ENCODE measurements at regions not wholly inside any gene's neighbourhood (a gene's known extent, or its start where the extent isn't known, plus 50 kb on each side); places are given as distances from the start of the nearest gene placed in this dataset.
"Not testable (repeated sequence)": the region's sequence is repeated elsewhere in the genome, so short reads cannot be mapped to it uniquely, and the experiment has no call there.

DNA sequence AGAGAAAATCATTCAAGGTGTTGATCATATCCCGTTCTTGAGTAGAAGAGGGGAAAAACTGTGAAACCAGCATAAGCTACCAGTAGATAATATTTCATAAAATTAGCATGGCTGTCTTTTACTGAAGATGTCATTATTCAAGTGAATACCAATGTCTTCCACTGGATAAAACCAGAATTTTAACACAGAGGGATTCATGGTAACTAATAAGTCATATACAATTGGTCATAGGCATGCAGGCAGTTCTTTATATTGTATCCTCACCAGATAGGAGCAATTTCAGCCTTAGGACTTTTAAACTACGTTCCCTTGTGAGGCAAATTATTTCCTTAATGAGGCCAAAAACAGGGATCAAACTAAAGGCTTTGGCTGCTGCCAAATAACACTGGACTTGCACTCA, 202.3 kb upstream of the PITRM1 start:
- H3K27me3 ChIP-seq (ENCODE audit: insufficient read depth, low read length), result no peaks in the 10 kb centered on the region; the same call in 1 of the 2 replicates
- H3K4me3 ChIP-seq (ENCODE audit: low read depth, low read length, poor library complexity, severe bottlenecking), result no peak overlapping the region
- no peaks in the 10 kb centered on the region for H3K4me1 ChIP-seq (ENCODE audit: insufficient read depth, low read length, severe bottlenecking)
- no peaks in the 10 kb centered on the region for H3K9me2 ChIP-seq (ENCODE audit: low read depth, low read length)
- no peak overlapping the region for H3K9ac ChIP-seq (ENCODE audit: low read length)
- no peaks in the 10 kb centered on the region for H3K79me2 ChIP-seq (ENCODE audit: insufficient read depth, low read length)
- no peak overlapping the region for H2AFZ ChIP-seq (ENCODE audit: low read length)
- H3K36me3 ChIP-seq (ENCODE audit: insufficient read depth, low read length), result no peaks in the 10 kb centered on the region
- no peaks in the 10 kb centered on the region for H3F3A ChIP-seq (ENCODE audit: insufficient read depth, low read length)
- H3K9me3 ChIP-seq (ENCODE audit: low read length), result no peaks in the 10 kb centered on the region
- no peak overlapping the region for H3K27ac ChIP-seq (ENCODE audit: low read depth, low read length, poor library complexity, severe bottlenecking)
- no peaks in the 10 kb centered on the region for H4K20me1 ChIP-seq (ENCODE audit: insufficient read depth, low read length)
- H3K4me2 ChIP-seq (ENCODE audit: low read length), result no peak overlapping the region
- no peak for TF ChIP-seq EZH2 (IDR thresholded peaks at IDR 0.05; ENCODE audit: borderline replicate concordance, low read length)
- TF ChIP-seq, protein P1, sequence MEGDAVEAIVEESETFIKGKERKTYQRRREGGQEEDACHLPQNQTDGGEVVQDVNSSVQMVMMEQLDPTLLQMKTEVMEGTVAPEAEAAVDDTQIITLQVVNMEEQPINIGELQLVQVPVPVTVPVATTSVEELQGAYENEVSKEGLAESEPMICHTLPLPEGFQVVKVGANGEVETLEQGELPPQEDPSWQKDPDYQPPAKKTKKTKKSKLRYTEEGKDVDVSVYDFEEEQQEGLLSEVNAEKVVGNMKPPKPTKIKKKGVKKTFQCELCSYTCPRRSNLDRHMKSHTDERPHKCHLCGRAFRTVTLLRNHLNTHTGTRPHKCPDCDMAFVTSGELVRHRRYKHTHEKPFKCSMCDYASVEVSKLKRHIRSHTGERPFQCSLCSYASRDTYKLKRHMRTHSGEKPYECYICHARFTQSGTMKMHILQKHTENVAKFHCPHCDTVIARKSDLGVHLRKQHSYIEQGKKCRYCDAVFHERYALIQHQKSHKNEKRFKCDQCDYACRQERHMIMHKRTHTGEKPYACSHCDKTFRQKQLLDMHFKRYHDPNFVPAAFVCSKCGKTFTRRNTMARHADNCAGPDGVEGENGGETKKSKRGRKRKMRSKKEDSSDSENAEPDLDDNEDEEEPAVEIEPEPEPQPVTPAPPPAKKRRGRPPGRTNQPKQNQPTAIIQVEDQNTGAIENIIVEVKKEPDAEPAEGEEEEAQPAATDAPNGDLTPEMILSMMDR (IDR thresholded peaks at IDR 0.05; ENCODE audit: low read length), result no peak

DNA sequence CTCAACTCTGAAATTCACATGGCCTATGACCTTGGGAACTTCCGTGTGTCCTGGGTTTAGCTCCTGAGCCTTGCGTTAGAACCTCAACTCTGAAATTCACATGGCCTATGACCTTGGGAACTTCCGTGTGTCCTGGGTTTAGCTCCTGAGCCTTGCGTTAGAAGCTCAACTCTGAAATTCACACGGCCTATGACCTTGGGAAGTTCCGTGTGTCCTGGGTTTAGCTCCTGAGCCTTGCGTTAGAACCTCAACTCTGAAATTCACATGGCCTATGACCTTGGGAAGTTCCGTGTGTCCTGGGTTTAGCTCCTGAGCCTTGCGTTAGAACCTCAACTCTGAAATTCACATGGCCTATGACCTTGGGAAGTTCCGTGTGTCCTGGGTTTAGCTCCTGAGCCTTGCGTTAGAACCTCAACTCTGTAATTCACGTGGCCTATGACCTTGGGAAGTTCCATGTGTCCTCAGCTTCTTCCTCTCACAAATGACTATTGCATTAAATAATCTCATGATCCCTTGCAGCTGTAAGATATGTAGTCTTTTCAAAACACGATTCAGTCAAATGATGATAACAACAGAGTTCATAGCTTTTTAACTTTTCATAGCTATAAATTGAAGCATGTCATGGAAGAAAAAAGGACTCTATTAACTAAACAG, 200.9 kb upstream of the PITRM1 start:
- not testable (repeated sequence) for H3K36me3 ChIP-seq (ENCODE audit: insufficient read depth, low read length); H3K9me3 ChIP-seq (ENCODE audit: low read length); H3K27me3 ChIP-seq (ENCODE audit: insufficient read depth, low read length); H3K4me3 ChIP-seq (ENCODE audit: low read depth, low read length, poor library complexity, severe bottlenecking); H3K27ac ChIP-seq (ENCODE audit: low read depth, low read length, poor library complexity, severe bottlenecking); H3K4me1 ChIP-seq (ENCODE audit: insufficient read depth, low read length, severe bottlenecking); H4K20me1 ChIP-seq (ENCODE audit: insufficient read depth, low read length); H3K9me2 ChIP-seq (ENCODE audit: low read depth, low read length); H3K79me2 ChIP-seq (ENCODE audit: insufficient read depth, low read length); H3K4me2 ChIP-seq (ENCODE audit: low read length); H3K9ac ChIP-seq (ENCODE audit: low read length); H3F3A ChIP-seq (ENCODE audit: insufficient read depth, low read length); H2AFZ ChIP-seq (ENCODE audit: low read length)

DNA sequence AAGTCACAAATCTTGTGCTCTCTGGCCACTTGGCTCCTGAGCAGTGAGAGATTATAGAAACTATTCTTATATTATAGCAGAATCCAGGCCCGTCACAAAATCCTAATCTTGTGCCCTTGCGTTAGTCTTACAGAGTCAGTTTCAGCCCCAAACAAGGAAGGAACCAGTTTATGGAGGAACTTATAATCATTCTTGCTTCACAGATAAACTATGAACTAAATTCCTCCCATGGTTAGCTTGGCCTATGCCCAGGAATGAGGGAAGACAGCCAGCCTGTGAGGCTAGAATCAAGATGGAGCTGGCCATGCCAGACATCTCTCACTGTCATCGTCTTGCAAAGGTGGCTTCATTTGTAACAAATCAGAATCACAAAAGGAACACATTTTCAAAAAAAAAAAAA, 199.7 kb upstream of the PITRM1 start:
- Histone ChIP-seq H4K20me1 (ENCODE audit: insufficient read depth, low read length) (no peaks in the 10 kb centered on the region), H3K9me3 (ENCODE audit: low read length) (no peaks in the 10 kb centered on the region), H2AFZ (ENCODE audit: low read length) (no peak overlapping the region), H3K27ac (ENCODE audit: low read depth, low read length, poor library complexity, severe bottlenecking) (no peak overlapping the region), H3K9ac (ENCODE audit: low read length) (no peak overlapping the region), H3K4me3 (ENCODE audit: low read depth, low read length, poor library complexity, severe bottlenecking) (no peak overlapping the region), H3K9me2 (ENCODE audit: low read depth, low read length) (no peaks in the 10 kb centered on the region), H3K27me3 (ENCODE audit: insufficient read depth, low read length) (no peaks in the 10 kb centered on the region; the same call in 1 of the 2 replicates), H3K4me1 (ENCODE audit: insufficient read depth, low read length, severe bottlenecking) (no peaks in the 10 kb centered on the region), H3K4me2 (ENCODE audit: low read length) (no peak overlapping the region), H3K79me2 (ENCODE audit: insufficient read depth, low read length) (no peaks in the 10 kb centered on the region), H3F3A (ENCODE audit: insufficient read depth, low read length) (no peaks in the 10 kb centered on the region), H3K36me3 (ENCODE audit: insufficient read depth, low read length) (no peaks in the 10 kb centered on the region)
- no peak for TF ChIP-seq EZH2 (IDR thresholded peaks at IDR 0.05; ENCODE audit: borderline replicate concordance, low read length)
- TF ChIP-seq, protein P1 (IDR thresholded peaks at IDR 0.05; ENCODE audit: low read length), result no peak

DNA sequence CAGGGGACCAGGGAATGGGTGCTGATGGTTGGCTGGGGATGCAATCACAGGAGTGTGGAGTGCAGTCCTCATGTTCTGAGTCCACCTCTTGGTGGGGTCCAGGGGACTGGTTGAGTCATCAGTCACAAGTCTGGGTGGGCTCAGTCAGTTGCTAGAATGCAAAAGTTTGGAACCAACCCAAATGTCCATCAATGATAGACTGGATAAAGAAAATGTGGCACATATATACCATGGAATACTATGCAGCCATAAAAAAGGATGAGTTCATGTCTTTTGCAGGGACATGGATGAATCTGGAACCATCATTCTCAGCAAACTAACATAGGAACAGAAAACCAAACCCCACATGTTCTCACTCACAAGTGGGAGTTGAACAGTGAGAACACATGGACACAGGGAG, 199.0 kb upstream of the PITRM1 start:
- H3K36me3 ChIP-seq (ENCODE audit: insufficient read depth, low read length); H3K79me2 ChIP-seq (ENCODE audit: insufficient read depth, low read length); H3F3A ChIP-seq (ENCODE audit: insufficient read depth, low read length); H3K9me3 ChIP-seq (ENCODE audit: low read length); H2AFZ ChIP-seq (ENCODE audit: low read length); H3K27me3 ChIP-seq (ENCODE audit: insufficient read depth, low read length); H3K9me2 ChIP-seq (ENCODE audit: low read depth, low read length); H3K27ac ChIP-seq (ENCODE audit: low read depth, low read length, poor library complexity, severe bottlenecking); H3K4me2 ChIP-seq (ENCODE audit: low read length); H3K4me3 ChIP-seq (ENCODE audit: low read depth, low read length, poor library complexity, severe bottlenecking); H4K20me1 ChIP-seq (ENCODE audit: insufficient read depth, low read length); H3K9ac ChIP-seq (ENCODE audit: low read length); H3K4me1 ChIP-seq (ENCODE audit: insufficient read depth, low read length, severe bottlenecking): not testable (repeated sequence)
